Body of pancreas (tissue), 4 donors: ENCODE measurements at regions not wholly inside any gene's neighbourhood (a gene's known extent, or its start where the extent isn't known, plus 50 kb on each side); places are given as distances from the start of the nearest gene placed in this dataset.

Source experiments
- POLR2A ChIP-seq, 3 donors: fragments of 450-650 bp; IDR thresholded peaks; one replicate each; pipeline ENCODE4 v1.6.1; 2016; ENCODE audit warnings: antibody characterized with exemption in 3 of 3, mild to moderate bottlenecking in 2 of 3
- TF ChIP-seq, protein P1 (sequence below), 7 experiments: fragments of 450-650 bp in 4 of 7; fragments of 200-600 bp in 3 of 7; sonication (generic) in 3 of 7; IDR thresholded peaks; one replicate each; pipeline ENCODE4 v1.5.1; 2016 to 2019; ENCODE audit warnings: antibody characterized with exemption in 7 of 7

DNA sequence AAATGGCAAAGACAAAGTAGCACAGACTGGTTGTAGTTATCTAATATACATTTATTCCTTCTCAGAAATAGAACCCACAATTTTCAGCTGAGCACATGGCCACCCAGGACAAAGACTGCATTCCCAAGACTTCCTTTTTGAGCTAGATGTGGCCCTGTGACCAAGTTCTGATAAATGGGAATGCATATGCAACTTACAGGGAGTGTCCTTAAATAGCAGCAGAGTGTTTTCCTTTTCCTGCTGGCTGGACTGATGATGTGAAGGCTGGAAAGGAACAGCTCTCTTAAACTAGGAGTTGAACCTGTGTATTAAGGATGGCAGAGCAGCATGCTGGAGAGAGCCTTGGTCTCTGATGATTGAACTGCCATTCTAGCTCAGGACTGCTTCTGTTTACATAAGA is 74.7 kb upstream of the TNPO1 start:
- no peak for TF ChIP-seq POLR2A (IDR thresholded peaks at IDR 0.05)
- TF ChIP-seq, protein P1, sequence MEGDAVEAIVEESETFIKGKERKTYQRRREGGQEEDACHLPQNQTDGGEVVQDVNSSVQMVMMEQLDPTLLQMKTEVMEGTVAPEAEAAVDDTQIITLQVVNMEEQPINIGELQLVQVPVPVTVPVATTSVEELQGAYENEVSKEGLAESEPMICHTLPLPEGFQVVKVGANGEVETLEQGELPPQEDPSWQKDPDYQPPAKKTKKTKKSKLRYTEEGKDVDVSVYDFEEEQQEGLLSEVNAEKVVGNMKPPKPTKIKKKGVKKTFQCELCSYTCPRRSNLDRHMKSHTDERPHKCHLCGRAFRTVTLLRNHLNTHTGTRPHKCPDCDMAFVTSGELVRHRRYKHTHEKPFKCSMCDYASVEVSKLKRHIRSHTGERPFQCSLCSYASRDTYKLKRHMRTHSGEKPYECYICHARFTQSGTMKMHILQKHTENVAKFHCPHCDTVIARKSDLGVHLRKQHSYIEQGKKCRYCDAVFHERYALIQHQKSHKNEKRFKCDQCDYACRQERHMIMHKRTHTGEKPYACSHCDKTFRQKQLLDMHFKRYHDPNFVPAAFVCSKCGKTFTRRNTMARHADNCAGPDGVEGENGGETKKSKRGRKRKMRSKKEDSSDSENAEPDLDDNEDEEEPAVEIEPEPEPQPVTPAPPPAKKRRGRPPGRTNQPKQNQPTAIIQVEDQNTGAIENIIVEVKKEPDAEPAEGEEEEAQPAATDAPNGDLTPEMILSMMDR (IDR thresholded peaks at IDR 0.05), result no peak
